GM21576 (cell line): ENCODE measurements at regions not wholly inside any gene's neighbourhood (a gene's known extent, or its start where the extent isn't known, plus 50 kb on each side); places are given as distances from the start of the nearest gene placed in this dataset.

Experiments
- ATAC-seq: cut with Tn5 transposase; IDR thresholded peaks from one replicate; pipeline ENCODE4 v1.9.1; 2021; ENCODE audit warnings: mild to moderate bottlenecking, moderate library complexity; ENCODE audit not compliant: unreplicated experiment

DNA sequence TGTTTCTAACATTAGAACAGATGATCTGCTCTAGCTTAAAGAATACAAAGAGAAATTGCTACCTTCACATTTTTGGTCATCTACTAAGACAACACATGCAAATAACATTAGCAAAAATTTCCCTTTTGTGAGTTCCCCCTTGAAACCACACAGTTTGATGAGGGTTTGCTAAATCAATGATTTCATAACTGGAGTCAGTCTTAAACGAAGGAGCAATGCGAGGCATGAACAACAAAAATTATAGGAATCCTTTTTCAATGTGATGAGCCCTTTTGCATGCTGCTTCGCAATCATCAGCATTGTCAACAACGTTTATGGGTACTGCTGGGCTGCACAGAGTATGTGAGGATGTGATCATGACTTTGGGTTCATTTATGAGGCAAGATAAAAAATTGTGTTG is 286.4 kb downstream of the C7orf25 start:
- ATAC-seq: no peak

DNA sequence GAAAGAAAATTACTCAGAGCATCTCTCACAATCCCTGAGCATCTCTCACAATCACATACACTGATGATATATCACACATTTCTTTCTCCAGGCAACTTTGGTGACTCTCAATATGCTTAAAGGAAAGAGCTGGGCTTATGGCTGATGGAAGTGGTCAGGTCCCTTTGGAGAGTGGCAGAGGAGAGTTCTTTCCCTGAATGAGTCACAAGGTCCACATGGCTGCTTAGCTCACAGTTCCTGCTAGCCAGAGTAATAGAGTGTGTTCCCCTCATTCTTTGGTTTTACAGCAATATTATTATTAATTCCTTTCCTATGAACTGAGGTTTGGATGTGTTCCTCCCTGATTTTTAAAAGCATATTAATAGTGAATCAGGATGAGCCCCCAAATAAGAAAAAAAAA is 287.4 kb downstream of the C7orf25 start:
- no peak for ATAC-seq

DNA sequence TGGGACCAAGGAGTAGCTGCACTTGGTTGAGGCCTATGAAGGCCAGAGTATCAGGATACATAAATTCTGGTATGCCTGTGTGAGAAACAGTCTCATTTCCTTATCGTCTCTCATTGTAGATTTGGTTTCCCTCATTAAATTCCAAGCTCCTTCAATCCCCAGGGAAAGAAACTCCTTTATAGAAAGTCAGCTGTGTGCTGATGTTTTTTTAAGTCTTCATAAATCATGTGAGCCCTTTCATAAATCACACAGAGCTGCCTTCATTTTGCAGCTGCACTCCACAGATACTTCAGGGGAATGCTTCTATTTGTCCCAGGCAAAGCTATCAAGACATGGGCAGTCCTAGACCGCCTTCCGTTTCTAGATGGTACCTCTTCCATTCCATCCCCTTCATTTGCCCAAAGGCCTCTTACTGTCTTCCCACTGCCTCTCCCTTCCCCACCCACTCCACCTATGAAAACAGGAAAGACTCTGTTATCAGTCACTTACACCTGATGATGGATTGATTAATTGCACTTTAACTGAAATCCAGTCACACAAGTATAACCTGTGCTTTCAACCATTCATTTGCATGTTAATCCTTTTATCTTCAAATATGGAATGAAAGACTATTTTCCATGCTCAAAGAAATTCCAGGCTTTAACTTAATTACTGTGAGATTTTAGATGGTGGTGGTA is 290.2 kb downstream of the C7orf25 start:
- ATAC-seq: no peak

DNA sequence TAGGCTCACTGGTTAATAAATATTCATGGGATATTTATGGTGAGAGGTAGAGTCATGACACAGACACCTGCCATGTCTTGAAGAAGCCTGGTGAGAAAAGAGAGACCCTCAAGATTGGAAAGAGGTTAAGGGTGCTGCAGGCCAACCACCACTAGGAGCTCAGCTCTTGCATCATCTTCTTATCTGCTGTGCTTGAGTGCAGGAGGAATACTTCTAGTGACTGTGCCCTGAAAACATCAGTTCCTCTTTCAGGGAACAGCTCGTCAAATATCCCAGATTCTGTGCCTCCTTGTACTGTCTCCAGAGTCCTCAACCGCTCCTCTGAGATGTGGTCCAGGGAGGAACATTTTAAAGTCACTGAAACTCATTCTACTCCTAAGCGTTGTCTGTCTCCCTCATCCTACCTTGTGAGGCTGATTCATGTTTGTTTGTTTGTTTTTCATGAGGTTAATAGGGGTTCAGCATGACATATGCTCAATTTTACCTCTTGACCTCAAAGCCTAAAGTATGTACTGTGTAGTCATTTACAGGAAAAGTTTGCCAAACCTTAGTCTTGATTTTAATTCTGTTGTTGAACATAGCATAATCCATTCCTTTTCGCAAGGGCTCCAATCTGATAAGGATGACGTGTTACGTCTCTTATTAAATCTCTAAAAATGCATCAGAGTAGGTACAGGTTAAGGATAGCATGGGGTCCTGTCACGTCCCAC is 293.1 kb downstream of the C7orf25 start:
- no peak for ATAC-seq

DNA sequence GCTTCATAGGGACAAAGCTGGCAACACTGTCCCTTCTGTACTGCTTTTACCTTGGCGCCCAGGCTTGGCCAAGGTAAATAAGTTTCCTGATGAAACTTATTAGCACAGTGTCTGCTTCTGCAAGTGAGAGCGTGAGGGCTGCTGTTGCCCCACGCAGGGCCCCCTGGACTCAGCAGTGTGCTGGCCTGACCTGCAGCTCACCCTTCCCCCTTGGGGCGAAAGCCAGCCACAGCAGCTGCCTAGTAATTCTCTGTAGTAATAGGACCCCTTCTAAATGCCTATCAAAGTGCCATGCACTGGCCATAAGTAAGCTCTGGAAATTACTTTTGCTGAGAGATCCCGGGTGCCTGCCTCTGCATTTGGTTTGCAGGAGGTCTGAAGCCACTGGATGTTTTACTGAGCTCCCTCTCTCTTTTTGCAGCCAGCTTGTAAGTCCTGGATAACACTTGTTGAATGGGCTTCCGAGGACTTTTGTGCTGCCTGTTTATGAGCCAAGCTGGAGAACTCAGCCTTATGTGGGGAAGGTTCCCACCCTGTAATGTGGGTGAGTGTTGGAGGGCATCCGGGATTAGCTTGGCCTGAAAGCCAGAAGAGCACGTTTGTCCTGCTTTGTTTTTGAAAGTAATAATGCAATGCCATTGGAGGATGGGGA is 293.9 kb downstream of the C7orf25 start:
- ATAC-seq: no peak

DNA sequence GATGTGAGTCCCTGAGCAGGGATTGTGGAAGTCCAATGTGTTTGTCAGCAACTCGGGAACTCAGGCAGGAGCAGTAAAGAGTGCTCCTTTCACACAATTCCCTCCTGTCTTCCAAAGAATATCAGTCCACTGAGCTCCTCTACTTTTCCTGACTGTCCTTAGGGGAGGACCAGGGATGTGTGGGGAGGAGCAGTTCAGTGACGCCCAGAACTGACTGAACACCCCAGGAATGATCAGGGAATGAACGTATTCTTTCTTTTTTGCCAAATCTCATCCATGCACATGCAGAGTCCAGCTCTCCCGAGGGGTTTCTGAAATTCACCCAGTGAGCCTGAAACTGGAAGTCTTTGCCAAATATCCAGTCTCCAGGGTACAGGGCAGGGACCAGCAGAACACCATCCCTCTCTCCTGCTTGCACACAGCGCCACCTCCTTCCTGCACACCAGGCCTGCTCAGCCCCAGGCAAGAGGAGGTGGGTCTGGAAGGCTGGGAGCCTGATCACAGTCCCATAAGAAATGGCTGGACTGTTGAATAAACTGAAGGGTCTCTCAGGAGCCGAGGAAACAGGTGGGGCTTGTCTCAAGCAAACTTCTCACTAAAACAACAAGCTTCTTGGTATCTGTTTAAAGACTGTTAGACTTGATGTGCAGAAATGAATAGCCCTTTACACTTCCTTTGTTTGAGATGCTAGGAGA is 294.7 kb downstream of the C7orf25 start:
- no peak for ATAC-seq

DNA sequence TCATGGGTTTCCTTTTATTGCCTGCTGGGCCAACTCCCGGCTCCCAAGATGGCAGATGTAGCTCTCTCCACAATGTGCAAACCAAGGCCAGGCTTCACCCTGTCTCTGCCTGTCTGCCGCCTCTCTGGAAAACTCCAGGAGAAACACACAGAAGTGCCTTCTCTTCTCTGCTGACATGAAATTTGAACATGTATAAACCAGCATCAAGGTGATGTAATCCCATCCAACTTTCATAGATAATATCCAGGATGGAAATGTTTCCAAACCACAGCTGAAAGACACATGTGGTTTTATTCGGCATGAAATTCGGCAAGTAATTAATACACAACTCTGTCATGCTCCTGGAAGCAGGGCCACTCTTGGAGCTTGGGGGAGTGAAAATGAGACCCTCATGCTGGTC is 297.2 kb downstream of the C7orf25 start:
- no peak for ATAC-seq

DNA sequence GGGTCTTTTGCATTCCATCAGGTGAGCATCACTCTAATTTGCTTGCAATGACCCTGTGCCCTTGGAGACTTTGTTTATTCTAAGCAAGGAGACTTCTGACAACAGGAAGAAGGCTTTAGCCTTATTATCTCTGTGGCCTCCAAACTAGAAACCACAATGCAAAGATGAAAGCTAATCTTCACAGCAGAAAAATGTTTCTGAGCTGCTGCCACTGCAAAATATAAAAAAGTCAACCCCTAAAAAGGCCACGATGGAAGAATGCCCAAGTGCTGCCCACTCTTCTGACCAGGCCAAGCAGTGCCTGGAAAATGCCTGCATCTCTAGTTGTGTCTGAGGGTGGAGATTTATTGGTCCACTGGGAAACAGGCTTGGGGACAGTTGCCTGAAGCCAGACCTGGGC is 299.9 kb downstream of the C7orf25 start:
- ATAC-seq: no peak

DNA sequence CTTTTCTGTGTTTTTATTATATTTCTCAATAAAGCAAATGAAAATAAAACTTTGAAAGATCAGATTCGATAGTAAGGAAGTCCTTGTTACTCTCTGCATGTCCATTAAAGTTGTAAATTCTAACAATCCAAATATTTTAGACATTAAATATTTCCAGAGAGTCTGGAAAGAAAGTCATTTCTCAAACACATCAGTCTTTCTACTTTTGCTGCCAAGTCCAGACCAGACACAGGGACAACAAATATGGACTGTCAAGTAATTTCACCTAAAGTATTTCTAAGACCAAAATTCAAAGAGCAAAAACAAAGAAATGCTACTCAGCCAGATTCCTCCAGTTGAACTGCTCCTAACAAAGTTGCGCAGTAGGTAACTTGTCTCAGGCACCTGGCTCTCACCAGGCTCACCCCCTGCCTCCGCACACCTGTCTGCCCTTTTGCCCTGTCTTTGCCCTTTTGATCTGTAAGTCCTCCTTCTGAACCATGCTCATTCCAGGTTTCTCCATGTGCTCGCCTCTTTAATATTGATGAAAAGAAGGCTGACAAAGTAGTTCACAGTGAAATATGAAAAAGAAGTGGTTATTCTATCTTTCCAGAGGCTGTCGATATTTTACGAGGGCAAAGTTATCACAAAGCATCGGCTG is 300.5 kb downstream of the C7orf25 start:
- no peak for ATAC-seq

DNA sequence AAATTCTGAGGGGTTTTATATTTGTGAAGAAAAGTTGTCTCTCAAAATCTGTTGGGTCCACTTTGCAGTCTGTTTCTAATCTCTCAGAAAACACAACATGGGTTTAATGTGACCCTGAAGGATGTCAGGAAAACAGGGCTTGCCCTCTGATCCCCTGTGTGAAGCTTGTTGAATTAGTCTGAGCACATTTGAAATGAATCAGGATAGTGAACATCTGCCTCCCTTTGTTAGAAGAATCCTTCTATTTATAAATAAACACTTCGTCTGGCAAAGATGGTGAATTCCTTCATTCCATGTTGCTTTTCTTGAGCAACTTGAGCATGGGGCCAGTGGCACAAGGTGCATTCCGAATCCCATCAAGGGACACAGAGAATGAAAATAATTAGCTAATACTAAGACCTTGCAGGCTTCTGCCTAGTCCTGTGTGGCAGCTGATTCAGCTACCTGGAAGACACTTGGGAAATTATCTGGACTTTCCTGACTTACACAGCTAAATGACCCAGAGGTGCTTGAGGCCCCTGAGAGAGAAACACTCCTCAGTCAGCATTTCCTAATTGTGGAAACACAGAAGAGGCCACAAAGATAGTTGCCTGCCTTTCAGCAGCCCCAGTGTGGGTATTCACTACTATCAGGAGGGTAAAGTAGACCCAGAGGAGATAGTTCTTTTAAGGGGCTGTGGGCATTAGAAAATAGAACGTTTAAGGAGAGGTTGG is 305.5 kb downstream of the C7orf25 start:
- no peak for ATAC-seq

DNA sequence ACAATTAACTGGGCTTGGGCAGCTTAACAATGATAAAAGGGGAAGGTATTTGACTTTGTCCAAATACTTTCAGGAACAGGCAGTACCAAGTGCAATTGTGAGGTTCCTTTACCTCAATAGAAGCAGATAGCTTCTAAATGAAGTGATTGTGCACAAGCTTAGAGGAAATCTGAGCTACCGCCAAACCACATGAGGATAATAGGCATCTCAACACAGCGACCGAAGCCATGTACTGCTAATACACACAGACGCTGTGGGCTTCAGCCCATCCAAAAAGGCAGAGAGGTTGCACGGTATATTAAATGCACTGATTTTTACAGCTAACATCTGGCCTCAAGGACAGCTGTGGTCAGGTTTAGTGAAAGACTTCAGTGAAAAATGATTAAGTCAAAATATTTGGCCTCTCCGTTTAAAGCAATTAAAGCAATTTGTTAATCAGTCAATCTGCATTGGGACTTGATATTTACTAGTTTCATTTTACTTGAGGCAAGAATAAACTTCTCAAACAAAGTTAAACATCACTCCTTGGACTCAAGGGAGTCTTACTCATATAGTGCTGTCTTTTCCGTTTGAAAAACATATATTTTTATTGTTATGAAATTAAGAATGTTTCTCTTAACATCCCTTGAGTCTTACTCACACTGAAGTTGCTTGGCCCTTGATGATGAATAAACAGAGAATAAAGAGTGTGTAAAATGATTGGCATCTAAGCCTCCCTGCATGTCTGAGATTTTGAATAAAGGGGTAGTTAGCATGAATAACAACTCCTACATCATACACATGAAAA is 306.3 kb downstream of the C7orf25 start:
- no peak for ATAC-seq

DNA sequence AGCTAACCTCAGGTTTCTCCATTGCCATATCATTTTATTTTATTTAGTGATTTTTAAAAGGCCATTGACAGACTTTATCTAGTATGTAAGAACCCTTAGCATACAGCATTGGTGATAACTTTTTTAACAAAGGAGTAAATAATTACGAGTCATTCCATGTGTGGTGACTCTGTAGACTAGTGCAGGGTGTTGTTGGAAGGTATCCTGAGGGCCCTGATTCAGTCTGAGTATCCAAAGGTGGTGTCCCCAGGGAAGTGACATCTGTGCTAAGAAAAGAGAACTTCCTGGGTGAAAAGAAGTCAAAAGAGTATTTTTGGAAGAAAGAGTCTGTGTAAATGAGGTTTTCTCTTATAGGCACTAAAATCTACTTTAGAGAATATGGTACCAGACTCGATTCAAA is 308.4 kb downstream of the C7orf25 start:
- no peak for ATAC-seq

DNA sequence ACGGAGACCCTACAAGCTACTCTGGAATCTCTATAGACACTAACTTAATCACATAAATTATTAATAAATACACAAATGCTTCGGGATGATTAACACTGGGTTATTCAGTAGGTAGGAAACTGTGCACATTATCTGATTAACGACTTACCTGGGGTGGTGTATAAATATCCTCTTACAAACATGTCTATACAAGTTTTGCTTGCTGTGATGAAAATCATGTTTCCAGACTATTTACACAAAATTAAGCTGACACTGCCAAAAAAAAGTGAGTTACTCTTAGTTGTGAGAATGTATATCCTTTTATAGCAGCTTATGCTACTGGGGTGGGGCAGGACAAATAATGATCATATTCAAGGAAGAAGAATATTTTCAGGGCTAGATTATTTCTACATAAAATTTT is 314.6 kb downstream of the C7orf25 start:
- ATAC-seq: no peak

DNA sequence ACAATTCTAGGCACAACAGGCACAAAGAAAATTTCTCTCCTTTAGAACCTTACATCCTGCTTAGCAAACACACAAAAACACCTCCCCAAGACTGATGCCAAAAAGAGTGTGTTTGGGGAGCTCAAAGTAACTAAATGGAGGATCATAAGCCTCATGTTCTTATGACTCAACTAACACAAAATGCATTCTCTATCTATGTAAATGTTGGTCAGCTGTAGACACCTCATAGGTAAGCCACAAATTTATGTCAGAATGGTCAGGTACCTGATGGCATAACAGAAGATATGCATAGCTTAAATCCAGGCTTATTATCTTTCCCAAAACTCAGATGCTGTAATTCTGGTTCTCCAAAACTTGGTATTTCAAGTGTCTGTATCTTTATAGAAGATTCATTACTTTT is 315.1 kb downstream of the C7orf25 start:
- ATAC-seq: no peak

DNA sequence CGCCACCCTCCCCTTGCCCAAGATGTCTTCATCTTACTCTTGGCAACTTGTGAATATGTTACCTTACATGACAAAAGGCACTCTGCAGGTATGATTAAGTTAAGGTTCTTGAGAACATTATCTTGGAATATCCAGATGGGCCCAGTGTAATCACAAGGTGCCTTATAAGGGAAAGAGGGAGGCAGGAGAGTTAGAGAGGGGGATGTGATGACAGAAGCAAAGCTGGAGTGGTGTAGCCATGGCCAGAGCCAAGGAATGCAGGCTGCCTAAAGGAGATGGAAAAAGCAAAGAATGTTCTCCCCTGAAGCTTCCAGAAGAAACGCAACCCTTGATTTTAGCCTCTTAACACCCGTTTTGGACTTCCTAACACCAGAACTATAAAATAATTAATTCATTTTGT is 318.0 kb downstream of the C7orf25 start:
- no peak for ATAC-seq

DNA sequence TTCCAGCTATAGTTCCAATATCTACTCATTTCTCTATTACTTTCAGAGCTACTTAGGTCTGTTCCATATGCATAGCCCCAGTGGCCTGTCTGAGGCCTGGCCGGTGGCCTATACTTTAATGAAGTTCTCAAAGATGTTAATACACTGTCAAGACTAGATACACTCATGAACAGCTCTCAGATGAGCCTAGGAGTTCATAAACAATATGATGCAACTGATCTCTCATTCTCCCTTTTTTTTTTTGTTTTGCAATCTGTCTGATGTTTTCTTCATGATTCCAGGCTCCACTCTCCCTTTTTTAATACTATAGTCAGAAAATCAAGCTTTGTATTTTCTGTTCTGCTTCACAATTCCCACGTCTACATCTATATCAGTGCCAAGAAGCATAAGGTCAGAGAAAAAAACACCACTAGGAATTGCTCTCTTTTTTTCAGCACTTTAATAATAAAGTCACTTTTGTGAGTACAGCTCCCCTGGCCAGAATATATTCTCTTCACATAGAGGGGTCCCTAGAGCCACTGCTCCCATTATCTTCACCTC is 321.0 kb downstream of the C7orf25 start:
- ATAC-seq: no peak

DNA sequence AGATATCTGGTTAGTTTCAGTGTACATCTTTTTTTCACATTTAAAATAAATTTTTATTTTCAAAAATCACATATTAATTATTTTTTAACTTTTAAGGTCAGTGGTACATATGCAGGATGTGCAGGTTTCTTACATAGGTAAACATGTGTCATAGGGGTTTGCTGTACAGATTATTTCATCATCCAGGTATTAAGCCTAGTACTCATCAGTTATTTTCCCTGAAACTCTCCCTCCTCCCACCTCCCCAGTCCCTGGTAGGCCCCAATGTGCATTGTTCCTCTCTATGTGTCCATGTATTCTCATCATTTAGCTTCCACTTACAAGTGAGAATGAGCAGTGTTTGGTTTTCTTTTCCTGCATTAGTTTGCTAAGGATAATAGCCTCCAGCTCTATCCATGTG is 323.0 kb downstream of the C7orf25 start:
- ATAC-seq: no peak

DNA sequence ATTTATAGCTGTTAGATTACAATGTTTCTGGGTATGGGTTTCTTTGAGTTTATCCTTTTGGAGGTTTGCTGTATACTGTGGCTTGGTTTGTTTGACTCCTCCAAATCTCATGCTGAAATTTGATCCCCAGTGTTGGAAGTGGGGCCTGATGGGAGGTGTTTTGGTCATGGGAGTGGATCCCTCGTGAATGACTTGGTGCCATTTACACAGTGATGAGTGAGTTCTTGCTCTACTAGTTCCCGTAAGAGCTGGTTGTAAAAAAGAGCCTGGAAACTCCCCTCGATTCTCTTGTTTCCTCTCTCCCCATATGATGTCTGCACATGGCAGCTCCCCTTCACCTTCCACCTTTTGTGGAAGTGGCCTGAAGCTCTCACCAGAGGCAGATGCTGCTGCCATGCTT is 324.1 kb downstream of the C7orf25 start:
- ATAC-seq: no peak

DNA sequence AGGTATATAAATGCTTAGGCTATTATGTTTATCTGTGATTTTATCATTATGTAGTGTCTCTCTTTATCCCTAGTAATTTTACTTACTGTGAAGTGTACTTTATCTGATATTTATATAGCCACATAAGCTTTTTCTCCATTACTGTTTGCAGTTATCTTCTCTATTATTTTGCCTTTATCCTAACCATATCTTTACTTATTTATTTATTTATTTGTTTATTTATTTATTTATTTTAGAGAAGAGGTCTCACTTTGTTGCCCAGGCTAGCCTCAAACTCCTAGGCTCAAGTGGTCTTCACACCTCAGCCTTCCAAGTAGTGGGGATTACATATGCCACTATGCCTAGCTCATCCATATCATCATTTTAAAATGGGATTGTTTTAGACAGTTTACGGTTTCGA is 331.8 kb downstream of the C7orf25 start:
- no peak for ATAC-seq

DNA sequence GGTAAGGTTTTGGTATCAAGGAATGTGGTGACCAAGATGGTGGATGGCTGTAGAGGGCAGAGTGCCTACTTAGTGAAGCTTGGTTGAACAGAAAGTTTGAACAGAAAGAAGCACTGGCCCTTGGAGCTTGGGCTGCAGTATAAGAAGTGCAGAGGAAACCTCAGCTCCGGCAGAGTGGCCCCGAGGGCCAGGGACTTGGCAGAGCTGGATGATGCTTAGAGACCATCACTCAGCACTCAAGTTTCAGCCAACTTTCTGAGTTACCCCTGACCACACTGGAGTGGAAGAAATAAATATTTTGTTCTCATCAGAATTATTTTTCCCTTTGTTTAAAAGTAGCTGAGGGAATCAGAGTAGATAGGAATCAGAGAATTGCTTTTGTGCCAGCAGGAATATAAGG is 336.7 kb downstream of the C7orf25 start:
- no peak for ATAC-seq
